SU-DHL-6 (cell line): ENCODE measurements at regions not wholly inside any gene's neighbourhood (a gene's known extent, or its start where the extent isn't known, plus 50 kb on each side); places are given as distances from the start of the nearest gene placed in this dataset.

ENCODE experiments used
- H2AFZ ChIP-seq: fragments of 200-600 bp; sonication (generic); 2 replicates; pipeline ENCODE4 v1.6.1; 2014; ENCODE audit warnings: low read depth, mild to moderate bottlenecking, moderate library complexity, mixed read lengths, antibody characterized with exemption, low read length; ENCODE audit not compliant: severe bottlenecking
- H3F3A ChIP-seq: fragments of 200-600 bp; shearing (Covaris generic); 2 replicates; pipeline ENCODE4 v1.6.0; 2016; ENCODE audit warnings: antibody characterized with exemption, mild to moderate bottlenecking; ENCODE audit not compliant: insufficient read depth
- H3K27ac ChIP-seq: fragments of 200-600 bp; sonication (generic); 2 replicates; pipeline ENCODE4 v1.5.1; 2016; ENCODE audit warnings: low read depth, mild to moderate bottlenecking, low read length, moderate library complexity, mixed read lengths
- H3K27me3 ChIP-seq: fragments of 200-600 bp; sonication (generic), shearing (Covaris generic); 2 replicates; pipeline ENCODE4 v1.6.0; 2014; ENCODE audit warnings: mild to moderate bottlenecking, low read length
- H3K36me3 ChIP-seq: fragments of 200-600 bp; sonication (generic); 2 replicates; pipeline ENCODE4 v1.6.1; 2014; ENCODE audit warnings: mild to moderate bottlenecking, low read length, mixed read lengths
- H3K4me2 ChIP-seq: fragments of 300-600, 200-600 bp; shearing (Covaris generic), sonication (generic); 2 replicates; pipeline ENCODE4 v1.6.0; 2014; ENCODE audit warnings: low read length, low read depth, mild to moderate bottlenecking; ENCODE audit not compliant: poor library complexity, severe bottlenecking
- H3K4me3 ChIP-seq: fragments of 200-600 bp; sonication (generic); 2 replicates; pipeline ENCODE4 v1.5.1; 2014; ENCODE audit warnings: antibody characterized with exemption, low read length, mild to moderate bottlenecking, mixed read lengths; ENCODE audit not compliant: insufficient read depth, poor library complexity, severe bottlenecking
- H3K79me2 ChIP-seq: fragments of 200-600 bp; sonication (generic); 2 replicates; pipeline ENCODE4 v1.6.1; 2014; ENCODE audit warnings: mild to moderate bottlenecking, low read length, moderate library complexity; ENCODE audit not compliant: insufficient read depth
- H3K9ac ChIP-seq: fragments of 200-600 bp; sonication (generic); 2 replicates; pipeline ENCODE4 v1.7.0; 2014; ENCODE audit warnings: mild to moderate bottlenecking, low read length
- H3K9me2 ChIP-seq: fragments of 200-600 bp; sonication (generic); replicated peaks from 2 replicates; pipeline ENCODE4 v1.6.1; 2014; ENCODE audit warnings: low read length; ENCODE audit not compliant: insufficient read depth
- H3K9me3 ChIP-seq: fragments of 200-600 bp; sonication (generic); 2 replicates; pipeline ENCODE4 v1.6.1; 2014; ENCODE audit warnings: low read length, mixed read lengths; ENCODE audit not compliant: insufficient read depth
- H4K20me1 ChIP-seq: fragments of 200-600 bp; sonication (generic); 2 replicates; pipeline ENCODE4 v1.6.1; 2014; ENCODE audit warnings: low read depth, mild to moderate bottlenecking, antibody characterized with exemption, low read length, moderate library complexity, mixed read lengths
- EZH2phosphoT487 ChIP-seq: fragments of 200-600 bp; sonication (generic), shearing (Covaris generic); conservative IDR thresholded peaks from 2 replicates; pipeline ENCODE4 v1.6.1; 2018; ENCODE audit warnings: mild to moderate bottlenecking, antibody characterized with exemption, low read length, moderate library complexity, mixed read lengths
- TF ChIP-seq, protein P1 (sequence below): fragments of 200-600 bp; sonication (generic); IDR thresholded peaks from one replicate; pipeline ENCODE4 v1.5.1; 2017; ENCODE audit warnings: antibody characterized with exemption, mild to moderate bottlenecking, low read length, moderate library complexity; ENCODE audit not compliant: insufficient read depth, poor library complexity, severe bottlenecking

DNA sequence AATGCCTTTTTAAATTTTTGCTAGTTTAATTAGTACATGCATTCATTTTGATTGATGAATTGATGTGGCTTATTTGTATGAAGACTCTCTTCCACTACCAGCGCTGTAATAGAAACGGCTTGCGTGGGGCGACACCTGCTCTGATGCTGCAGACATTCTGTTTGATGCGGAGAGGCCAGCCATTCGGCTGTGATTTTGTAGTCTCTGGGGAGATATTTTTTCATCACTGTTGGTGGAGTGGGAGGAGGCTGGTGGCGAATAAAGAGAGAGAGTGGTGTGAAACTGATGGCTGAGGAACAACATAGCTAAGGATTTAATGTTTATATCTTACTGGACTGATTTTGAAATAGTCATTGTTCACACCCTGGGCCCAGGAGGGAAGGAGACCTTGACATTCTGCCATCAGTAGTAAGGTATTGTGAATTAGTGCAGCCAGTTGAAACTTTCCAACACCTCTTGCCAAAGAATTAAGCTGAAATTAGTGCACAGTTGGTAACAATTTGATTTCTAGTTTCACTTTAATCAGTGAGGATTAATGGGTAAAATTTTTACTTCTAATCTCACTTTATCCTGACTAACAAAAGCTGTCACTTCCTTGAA is 224.1 kb downstream of the MTX2 start:
- no peak for TF ChIP-seq EZH2phosphoT487
- TF ChIP-seq, protein P1, sequence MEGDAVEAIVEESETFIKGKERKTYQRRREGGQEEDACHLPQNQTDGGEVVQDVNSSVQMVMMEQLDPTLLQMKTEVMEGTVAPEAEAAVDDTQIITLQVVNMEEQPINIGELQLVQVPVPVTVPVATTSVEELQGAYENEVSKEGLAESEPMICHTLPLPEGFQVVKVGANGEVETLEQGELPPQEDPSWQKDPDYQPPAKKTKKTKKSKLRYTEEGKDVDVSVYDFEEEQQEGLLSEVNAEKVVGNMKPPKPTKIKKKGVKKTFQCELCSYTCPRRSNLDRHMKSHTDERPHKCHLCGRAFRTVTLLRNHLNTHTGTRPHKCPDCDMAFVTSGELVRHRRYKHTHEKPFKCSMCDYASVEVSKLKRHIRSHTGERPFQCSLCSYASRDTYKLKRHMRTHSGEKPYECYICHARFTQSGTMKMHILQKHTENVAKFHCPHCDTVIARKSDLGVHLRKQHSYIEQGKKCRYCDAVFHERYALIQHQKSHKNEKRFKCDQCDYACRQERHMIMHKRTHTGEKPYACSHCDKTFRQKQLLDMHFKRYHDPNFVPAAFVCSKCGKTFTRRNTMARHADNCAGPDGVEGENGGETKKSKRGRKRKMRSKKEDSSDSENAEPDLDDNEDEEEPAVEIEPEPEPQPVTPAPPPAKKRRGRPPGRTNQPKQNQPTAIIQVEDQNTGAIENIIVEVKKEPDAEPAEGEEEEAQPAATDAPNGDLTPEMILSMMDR, result no peak
- Histone ChIP-seq H3K9ac (no peak overlapping the region), H3K79me2 (no peaks in the 10 kb centered on the region), H3K27ac (no peak overlapping the region), H3K9me3 (no peaks in the 10 kb centered on the region), H3K4me3 (no peak overlapping the region), H3K27me3 (no peaks in the 10 kb centered on the region), H2AFZ (no peak overlapping the region), H3K36me3 (no peaks in the 10 kb centered on the region), H3K4me2 (no peak overlapping the region), H3K9me2 (no peaks in the 10 kb centered on the region), H4K20me1 (no peaks in the 10 kb centered on the region), H3F3A (no peaks in the 10 kb centered on the region)

DNA sequence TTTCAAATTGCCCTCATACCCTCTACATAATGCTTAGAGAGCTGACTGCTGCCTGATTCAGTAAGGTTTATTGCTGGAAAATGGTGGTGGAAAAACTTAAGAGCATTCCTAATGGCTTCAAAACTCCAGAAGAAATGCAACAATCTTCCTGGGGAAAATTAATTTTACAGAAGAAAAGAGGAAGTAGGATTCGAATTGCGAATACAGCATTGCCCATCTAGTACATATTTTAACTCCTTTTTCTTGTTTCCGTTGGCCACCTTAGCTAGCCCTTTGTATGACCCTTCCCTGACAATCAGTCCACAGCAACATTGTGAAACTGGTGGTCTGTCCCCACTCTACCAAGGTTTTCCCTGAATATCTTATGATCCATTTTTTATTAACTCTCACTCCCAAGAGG is 224.7 kb downstream of the MTX2 start:
- H3K4me2 ChIP-seq, result no peak overlapping the region
- no peaks in the 10 kb centered on the region for H3K36me3 ChIP-seq
- no peak overlapping the region for H3K9ac ChIP-seq
- H3K79me2 ChIP-seq, result no peaks in the 10 kb centered on the region
- H3K27ac ChIP-seq, result no peak overlapping the region
- no peaks in the 10 kb centered on the region for H3K9me3 ChIP-seq
- H3K27me3 ChIP-seq, result no peaks in the 10 kb centered on the region
- no peak overlapping the region for H2AFZ ChIP-seq
- no peaks in the 10 kb centered on the region for H3F3A ChIP-seq
- H3K9me2 ChIP-seq, result no peaks in the 10 kb centered on the region
- no peak overlapping the region for H3K4me3 ChIP-seq
- TF ChIP-seq, protein P1, result no peak
- TF ChIP-seq EZH2phosphoT487, result no peak
- H4K20me1 ChIP-seq, result no peaks in the 10 kb centered on the region

DNA sequence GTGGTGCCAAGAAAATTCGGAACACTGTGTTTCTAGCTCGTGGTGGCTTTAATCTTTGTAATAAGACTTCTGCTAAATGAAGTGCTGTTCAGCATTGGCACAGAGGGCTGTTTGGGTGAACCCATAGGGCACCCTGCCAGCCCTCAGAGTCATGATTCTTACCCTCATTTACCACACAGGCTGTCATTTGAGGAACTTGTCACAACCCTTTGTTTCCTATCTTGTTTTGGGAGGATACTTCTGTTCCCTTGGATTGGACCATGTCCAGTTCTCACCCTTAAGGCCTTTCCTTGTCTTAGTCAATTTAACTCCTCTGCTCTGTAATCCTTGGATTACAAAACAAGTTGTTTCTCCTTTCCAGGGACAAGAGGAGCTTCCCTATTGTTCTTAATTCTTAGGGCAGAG is 225.7 kb downstream of the MTX2 start:
- Histone ChIP-seq H3K4me2 (no peak overlapping the region), H3K4me3 (no peak overlapping the region), H3F3A (no peaks in the 10 kb centered on the region), H3K79me2 (no peaks in the 10 kb centered on the region), H3K9me2 (no peaks in the 10 kb centered on the region), H3K27me3 (no peaks in the 10 kb centered on the region), H2AFZ (no peak overlapping the region), H4K20me1 (no peaks in the 10 kb centered on the region), H3K36me3 (no peaks in the 10 kb centered on the region), H3K9me3 (no peaks in the 10 kb centered on the region), H3K9ac (no peak overlapping the region), H3K27ac (no peak overlapping the region)
- TF ChIP-seq, protein P1, result no peak
- TF ChIP-seq EZH2phosphoT487, result no peak
